Cerebellar nuclear complex (tissue), 1 donor: ENCODE measurements at regions not wholly inside any gene's neighbourhood (a gene's known extent, or its start where the extent isn't known, plus 50 kb on each side); places are given as distances from the start of the nearest gene placed in this dataset.

Source experiments
- DNase-seq, 2 experiments: peaks; one replicate each; lab custom pipeline; 2025; lab: John Stamatoyannopoulos, UW

- no peak for DNase-seq
Observed at GRCh38 chr11:19403196-19403895, 162.6 kb upstream of the E2F8 start.

DNA sequence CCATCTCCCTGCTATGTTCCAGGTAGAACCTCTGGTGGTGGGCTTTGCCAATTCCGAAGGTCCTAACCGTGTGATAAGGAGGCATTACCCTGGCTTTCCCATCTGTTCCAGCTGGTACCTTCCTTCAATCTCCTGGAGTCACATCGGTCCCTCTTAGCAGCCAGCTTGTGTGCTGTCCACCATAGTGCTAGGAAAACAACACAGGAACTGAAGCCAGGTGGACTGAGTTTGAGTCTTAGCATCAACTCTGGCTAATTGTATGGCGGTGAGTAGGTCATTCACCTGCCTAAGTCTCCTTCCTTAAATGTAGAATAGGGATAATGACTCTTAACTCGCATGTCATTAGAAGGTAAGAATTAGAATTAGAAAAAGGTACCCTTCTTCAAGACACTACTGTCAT is 159.6 kb upstream of the E2F8 start:
- DNase-seq: no peak

GRCh38 chr11:19398772-19399527 is 158.2 kb upstream of the E2F8 start:
- no peak for DNase-seq

DNA sequence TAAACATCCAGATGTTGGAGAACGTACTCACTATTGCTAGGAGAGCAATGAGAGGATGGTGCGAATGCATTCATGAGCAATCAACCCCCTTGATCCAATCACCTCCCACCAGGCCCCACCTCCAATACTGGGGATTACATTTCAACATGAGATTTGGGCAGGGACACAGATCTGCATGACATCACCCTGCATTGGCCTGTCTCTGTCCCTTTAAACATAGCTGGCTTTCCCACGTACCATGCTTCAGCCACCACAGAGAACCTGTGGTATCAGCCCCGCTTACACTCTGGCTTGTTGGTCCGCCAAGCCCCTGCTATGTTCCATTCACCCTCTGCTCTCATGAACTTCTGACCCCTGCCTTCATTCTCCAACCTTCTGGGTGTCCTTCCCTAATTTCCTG is 157.5 kb upstream of the E2F8 start:
- no peak for DNase-seq

DNA sequence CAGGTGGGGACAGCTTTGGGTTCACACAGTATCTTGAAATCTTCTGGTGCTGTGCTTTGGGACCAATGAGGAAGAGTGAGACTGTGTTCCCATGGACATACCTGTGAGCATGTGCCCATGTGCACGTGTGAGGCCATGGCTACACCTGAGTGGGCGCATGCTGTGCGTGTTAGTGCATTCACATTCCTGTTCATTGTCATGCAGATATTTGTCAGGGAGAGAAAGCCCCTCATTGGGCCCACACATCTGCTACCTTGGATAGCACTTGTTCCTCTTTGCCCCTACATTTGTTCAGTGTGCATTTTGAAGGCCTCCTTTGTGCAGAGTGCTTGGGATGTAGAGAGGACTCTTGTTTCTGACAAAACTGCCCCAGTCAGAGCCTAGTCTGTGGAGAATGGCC is 154.3 kb upstream of the E2F8 start:
- no peak for DNase-seq

GRCh38 chr11:19394525-19395016 is 153.8 kb upstream of the E2F8 start:
- DNase-seq: no peak

DNA sequence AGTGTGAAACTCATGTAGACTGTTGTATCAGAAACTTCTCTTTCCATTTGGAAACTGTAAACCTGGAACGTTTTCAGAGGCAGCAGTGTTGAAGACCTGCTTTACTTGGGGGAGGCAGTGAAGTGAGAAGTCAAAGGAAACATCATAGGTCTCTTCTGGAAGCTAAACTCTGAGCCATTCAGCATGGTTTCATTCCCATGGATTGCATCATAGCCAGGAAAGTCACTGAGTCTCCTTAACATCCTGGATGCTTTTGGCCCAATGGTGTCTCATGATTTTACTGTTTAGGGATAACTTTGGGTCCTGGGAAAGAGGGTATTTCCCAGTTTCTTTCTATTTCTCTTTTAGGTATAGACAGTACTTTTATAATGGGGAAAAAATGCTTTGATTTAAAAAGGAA is 153.2 kb upstream of the E2F8 start:
- DNase-seq: no peak

- no peak for DNase-seq
Observed at GRCh38 chr11:19392847-19393518, 152.2 kb upstream of the E2F8 start.

GRCh38 chr11:19392321-19392720 is 151.6 kb upstream of the E2F8 start:
- no peak for DNase-seq

DNA sequence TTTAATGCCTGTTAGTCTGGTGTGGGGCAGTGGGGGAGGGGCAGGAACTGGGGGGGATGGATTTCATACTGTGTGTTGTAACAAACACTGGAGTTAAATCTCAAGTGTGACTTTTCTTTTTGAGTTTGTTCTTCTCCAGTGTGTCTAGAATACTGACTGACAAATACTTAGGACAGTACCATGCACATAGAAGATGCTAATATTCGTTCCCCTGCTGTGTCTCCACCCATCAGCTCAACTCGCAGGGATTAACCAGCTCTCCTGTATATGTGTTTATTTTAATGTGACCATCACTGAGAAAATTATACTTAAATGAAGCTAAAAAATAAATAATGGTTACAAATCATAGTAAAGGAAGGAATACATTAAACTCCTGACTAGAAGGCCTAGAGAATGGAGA is 150.9 kb upstream of the E2F8 start:
- DNase-seq: no peak

- DNase-seq: no peak
Observed at GRCh38 chr11:19391026-19391425, 150.3 kb upstream of the E2F8 start.

- no peak for DNase-seq
Observed at GRCh38 chr11:19389787-19390303, 149.1 kb upstream of the E2F8 start.

GRCh38 chr11:19382131-19382611 is 141.4 kb upstream of the E2F8 start:
- DNase-seq: no peak

DNA sequence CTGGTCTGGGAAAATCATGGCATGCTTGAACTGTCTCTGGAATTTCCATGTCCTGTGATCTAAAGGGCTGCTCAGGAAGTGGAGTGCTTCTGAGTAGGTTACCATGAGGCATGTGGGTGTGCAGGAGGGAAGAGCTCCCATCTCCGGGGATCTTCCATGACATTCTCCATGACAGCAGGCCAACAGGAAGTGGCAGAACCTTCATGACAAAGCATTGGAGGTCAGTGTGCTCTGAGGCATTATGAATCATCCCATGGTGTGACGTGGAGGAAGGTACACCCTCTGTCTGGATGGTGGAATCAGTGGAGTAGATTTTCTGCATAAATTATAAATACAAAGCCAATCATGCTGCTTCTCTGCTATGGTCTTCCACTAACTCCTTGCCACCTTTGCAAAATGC is 139.6 kb upstream of the E2F8 start:
- DNase-seq: no peak

DNA sequence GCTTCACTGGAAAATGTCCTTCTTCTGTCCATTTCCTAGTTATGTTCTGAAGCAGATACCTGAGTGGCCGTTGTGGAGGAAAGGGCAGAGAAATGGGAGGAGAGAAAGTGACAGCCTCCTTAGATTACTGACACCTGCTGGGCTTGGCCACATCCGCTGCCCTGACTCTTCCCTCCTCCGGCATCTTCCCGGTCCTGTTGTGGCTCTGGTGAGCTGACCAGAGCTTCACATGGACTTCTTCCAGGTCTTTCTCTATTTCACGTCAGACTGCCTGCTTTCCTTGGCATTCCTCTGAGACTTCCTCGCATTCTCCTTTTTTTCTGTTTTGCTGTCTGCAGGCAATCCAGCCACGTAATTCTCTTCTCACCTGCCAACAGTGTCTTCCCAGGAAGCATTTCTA is 138.7 kb upstream of the E2F8 start:
- no peak for DNase-seq

GRCh38 chr11:19378814-19379213 is 138.1 kb upstream of the E2F8 start:
- no peak for DNase-seq

GRCh38 chr11:19377881-19378280 is 137.1 kb upstream of the E2F8 start:
- no peak for DNase-seq

GRCh38 chr11:19375440-19375839 is 134.7 kb upstream of the E2F8 start:
- no peak for DNase-seq

GRCh38 chr11:19374151-19374569 is 133.4 kb upstream of the E2F8 start:
- DNase-seq: no peak

- DNase-seq: no peak
Observed at GRCh38 chr11:19372381-19372780, 131.6 kb upstream of the E2F8 start.

DNA sequence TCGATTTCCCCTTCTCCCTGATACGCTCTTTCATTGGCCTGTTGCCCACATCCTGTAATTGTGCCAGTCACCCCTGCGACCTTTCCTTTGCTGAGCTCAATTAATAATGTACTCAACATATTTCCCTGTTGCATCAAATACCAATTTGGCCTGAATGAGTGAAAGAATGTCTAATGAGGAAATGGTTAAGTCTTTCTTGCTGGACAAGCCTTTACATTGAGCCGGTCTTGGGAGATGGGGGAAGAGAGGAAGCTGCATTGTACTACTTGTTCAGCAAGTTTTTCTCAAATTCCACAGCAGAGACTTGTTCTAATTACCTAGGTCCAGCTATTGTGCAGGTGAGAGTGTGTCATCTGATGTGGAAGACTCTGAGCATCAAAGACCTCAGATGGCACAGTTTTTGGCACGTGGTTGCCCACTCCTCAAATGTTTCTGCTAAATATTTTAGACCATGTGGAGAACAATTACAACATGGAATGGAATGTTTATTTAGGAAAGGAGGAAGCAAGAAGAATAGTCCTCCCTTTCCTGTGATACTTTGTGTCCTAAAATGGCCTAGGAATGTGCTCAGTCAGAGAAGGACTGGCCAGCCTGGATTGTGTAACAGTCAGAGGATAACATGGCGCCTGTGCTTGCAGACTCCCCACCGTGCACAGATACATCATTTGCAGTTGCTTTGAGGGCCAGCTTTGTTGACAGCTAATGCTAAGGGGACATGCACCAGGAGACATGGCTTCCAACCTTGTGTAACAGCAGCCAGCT is 129.5 kb upstream of the E2F8 start:
- no peak for DNase-seq
